Loucy (cell line): ENCODE measurements at regions not wholly inside any gene's neighbourhood (a gene's known extent, or its start where the extent isn't known, plus 50 kb on each side); places are given as distances from the start of the nearest gene placed in this dataset.

Source experiments
- H2AFZ ChIP-seq: fragments of 200-600 bp; sonication (generic); 2 replicates; pipeline ENCODE4 v1.6.0; 2016; ENCODE audit warnings: antibody characterized with exemption, mild to moderate bottlenecking, low read length, moderate library complexity
- H3F3A ChIP-seq: fragments of 200-600 bp; 2 replicates; pipeline ENCODE4 v1.6.0; 2016; ENCODE audit warnings: antibody characterized with exemption, low read depth, mild to moderate bottlenecking
- H3K27me3 ChIP-seq: fragments of 200-600 bp; sonication (generic); 2 replicates; pipeline ENCODE4 v1.6.1; 2014; ENCODE audit warnings: low read length, mild to moderate bottlenecking; ENCODE audit not compliant: insufficient read depth, poor library complexity, severe bottlenecking
- H3K36me3 ChIP-seq: fragments of 200-600 bp; sonication (generic); 2 replicates; pipeline ENCODE4 v1.6.1; 2016; ENCODE audit warnings: low read length; ENCODE audit not compliant: insufficient read depth
- H3K4me1 ChIP-seq: fragments of 200-600 bp; sonication (generic); 2 replicates; pipeline ENCODE4 v1.5.1; 2014; ENCODE audit warnings: low read length, mild to moderate bottlenecking; ENCODE audit not compliant: insufficient read depth, poor library complexity, severe bottlenecking
- H3K4me2 ChIP-seq: fragments of 200-600 bp; sonication (generic); 2 replicates; pipeline ENCODE4 v1.6.0; 2014; ENCODE audit warnings: antibody characterized with exemption, low read length, low read depth, mild to moderate bottlenecking; ENCODE audit not compliant: poor library complexity, severe bottlenecking
- H3K4me3 ChIP-seq: fragments of 200-600 bp; sonication (generic); 2 replicates; pipeline ENCODE4 v1.5.1; 2014; ENCODE audit warnings: low read length, mild to moderate bottlenecking, mixed read lengths; ENCODE audit not compliant: poor library complexity, severe bottlenecking
- H3K79me2 ChIP-seq: fragments of 200-600 bp; sonication (generic); 2 replicates; pipeline ENCODE4 v1.6.1; 2014; ENCODE audit warnings: low read length; ENCODE audit not compliant: insufficient read depth
- H3K9ac ChIP-seq: fragments of 200-600 bp; sonication (generic); 2 replicates; pipeline ENCODE4 v1.6.0; 2014; ENCODE audit warnings: mild to moderate bottlenecking, low read depth, low read length, moderate library complexity; ENCODE audit not compliant: poor library complexity, severe bottlenecking
- H3K9me2 ChIP-seq: fragments of 200-600 bp; sonication (generic); replicated peaks from 2 replicates; pipeline ENCODE4 v1.6.1; 2016; ENCODE audit warnings: low read depth, low read length, mixed read lengths
- H3K9me3 ChIP-seq: fragments of 200-600 bp; sonication (generic); 2 replicates; pipeline ENCODE4 v1.6.1; 2014; ENCODE audit warnings: mild to moderate bottlenecking, antibody characterized with exemption, low read length, low read depth; ENCODE audit not compliant: insufficient read depth
- H4K20me1 ChIP-seq: fragments of 200-600 bp; sonication (generic); 2 replicates; pipeline ENCODE4 v1.6.0; 2014; ENCODE audit warnings: antibody characterized with exemption, low read length, mild to moderate bottlenecking; ENCODE audit not compliant: insufficient read depth, poor library complexity, severe bottlenecking
- EZH2phosphoT487 ChIP-seq: fragments of 200-600 bp; IDR thresholded peaks from 2 replicates; pipeline ENCODE4 v1.6.1; 2018; ENCODE audit warnings: antibody characterized with exemption, mild to moderate bottlenecking, moderate library complexity, borderline replicate concordance
- TF ChIP-seq, protein P1 (sequence below): fragments of 200-600 bp; sonication (generic); conservative IDR thresholded peaks from 2 replicates; pipeline ENCODE4 v1.5.1; 2014; ENCODE audit warnings: mild to moderate bottlenecking, antibody characterized with exemption, low read length

DNA sequence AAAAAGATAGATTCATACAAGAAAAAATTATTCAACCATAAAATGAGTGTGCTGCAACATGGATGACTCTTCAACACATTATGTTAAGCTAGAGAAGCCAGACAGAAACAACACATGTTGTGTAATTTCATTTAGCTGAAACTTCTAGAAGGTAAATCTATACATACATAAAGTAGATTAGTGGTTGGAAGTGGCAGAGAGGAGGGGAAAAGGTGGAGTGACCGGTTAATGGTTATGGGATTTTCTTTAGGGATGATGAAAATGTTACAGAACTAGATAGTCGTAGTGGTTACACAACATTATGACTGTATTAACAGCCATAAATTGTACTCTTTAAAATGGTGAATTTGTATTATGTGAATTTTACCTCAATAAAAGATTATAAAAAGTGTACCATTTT lies 304.1 kb upstream of the SLC35B3 start:
- Histone ChIP-seq H3F3A (no peaks in the 10 kb centered on the region), H3K9me3 (no peaks in the 10 kb centered on the region), H3K9ac (no peak overlapping the region), H3K4me1 (no peaks in the 10 kb centered on the region), H3K27me3 (no peaks in the 10 kb centered on the region), H3K4me3 (no peak overlapping the region), H3K9me2 (no peaks in the 10 kb centered on the region), H3K79me2 (no peaks in the 10 kb centered on the region), H2AFZ (no peak overlapping the region), H3K4me2 (no peak overlapping the region), H3K36me3 (no peaks in the 10 kb centered on the region), H4K20me1 (no peaks in the 10 kb centered on the region)
- TF ChIP-seq EZH2phosphoT487: no peak
- TF ChIP-seq, protein P1, sequence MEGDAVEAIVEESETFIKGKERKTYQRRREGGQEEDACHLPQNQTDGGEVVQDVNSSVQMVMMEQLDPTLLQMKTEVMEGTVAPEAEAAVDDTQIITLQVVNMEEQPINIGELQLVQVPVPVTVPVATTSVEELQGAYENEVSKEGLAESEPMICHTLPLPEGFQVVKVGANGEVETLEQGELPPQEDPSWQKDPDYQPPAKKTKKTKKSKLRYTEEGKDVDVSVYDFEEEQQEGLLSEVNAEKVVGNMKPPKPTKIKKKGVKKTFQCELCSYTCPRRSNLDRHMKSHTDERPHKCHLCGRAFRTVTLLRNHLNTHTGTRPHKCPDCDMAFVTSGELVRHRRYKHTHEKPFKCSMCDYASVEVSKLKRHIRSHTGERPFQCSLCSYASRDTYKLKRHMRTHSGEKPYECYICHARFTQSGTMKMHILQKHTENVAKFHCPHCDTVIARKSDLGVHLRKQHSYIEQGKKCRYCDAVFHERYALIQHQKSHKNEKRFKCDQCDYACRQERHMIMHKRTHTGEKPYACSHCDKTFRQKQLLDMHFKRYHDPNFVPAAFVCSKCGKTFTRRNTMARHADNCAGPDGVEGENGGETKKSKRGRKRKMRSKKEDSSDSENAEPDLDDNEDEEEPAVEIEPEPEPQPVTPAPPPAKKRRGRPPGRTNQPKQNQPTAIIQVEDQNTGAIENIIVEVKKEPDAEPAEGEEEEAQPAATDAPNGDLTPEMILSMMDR: no peak

DNA sequence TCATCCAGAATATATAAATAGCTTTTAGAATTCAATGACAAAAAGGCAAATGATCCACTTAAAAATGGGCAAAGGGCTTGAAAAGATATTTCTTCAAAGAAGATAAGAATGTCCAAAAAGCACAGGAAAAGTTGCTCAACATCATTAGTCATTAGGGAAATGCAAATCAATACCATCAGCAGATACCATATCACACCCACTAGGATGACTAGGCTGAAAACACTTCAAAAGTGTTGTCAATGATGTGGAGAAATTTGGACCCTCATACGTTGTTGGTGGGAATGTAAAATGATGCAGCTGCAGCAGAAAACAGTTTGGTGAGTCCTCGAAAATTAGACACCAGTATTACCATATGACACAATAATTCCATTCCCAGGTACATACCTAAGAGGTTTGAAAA lies 303.6 kb upstream of the SLC35B3 start:
- Histone ChIP-seq H4K20me1 (no peaks in the 10 kb centered on the region), H3K4me3 (no peak overlapping the region), H3K4me1 (no peaks in the 10 kb centered on the region), H2AFZ (no peak overlapping the region), H3K9me3 (no peaks in the 10 kb centered on the region), H3K9me2 (no peaks in the 10 kb centered on the region), H3K4me2 (no peak overlapping the region), H3F3A (no peaks in the 10 kb centered on the region), H3K36me3 (no peaks in the 10 kb centered on the region), H3K9ac (no peak overlapping the region), H3K27me3 (no peaks in the 10 kb centered on the region), H3K79me2 (no peaks in the 10 kb centered on the region)
- no peak for TF ChIP-seq EZH2phosphoT487
- TF ChIP-seq, protein P1: no peak

DNA sequence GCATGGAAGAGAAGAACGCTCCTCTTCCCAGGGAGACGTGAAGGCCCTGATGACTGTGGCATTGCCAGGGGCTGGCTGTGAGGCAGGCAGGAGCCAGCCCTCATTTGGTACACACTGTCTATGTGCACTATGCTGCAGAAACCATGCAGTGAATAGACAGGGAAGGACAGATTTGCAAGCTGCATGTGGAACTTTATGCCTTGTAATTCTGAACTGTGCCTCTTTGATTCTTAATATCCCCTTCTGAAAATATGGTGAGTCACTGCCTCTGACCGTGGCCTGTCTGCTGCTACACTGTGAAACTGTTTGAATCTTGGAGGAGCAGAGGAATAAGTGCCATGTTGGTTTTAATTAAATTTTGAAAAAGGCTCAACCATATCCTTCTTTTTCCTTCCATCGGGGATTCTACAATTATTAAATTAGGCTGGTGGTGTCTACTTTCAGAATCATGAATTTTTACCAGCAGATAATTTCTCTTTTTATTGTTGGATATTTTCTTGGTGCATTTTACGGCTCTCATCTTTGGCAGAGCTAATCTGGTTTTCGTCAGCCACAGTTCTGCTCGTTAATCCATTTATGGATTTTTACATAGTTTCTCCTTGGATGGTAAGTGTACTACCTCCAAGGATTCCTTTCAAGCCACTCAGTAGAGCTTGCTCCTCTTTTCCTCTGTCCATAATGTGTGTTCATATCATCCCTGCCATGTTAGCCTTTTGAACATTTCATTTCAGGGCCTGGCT lies 301.0 kb upstream of the SLC35B3 start:
- H3K4me3 ChIP-seq: no peak overlapping the region
- H4K20me1 ChIP-seq: no peaks in the 10 kb centered on the region
- H3K79me2 ChIP-seq: no peaks in the 10 kb centered on the region
- TF ChIP-seq, protein P1: no peak
- TF ChIP-seq EZH2phosphoT487: no peak
- H2AFZ ChIP-seq: no peak overlapping the region
- no peaks in the 10 kb centered on the region for H3K9me3 ChIP-seq
- no peak overlapping the region for H3K4me2 ChIP-seq
- no peaks in the 10 kb centered on the region for H3F3A ChIP-seq
- H3K36me3 ChIP-seq: no peaks in the 10 kb centered on the region
- no peaks in the 10 kb centered on the region for H3K4me1 ChIP-seq
- H3K27me3 ChIP-seq: no peaks in the 10 kb centered on the region
- no peak overlapping the region for H3K9ac ChIP-seq
- no peaks in the 10 kb centered on the region for H3K9me2 ChIP-seq
